ENCODE measurements at regions not wholly inside any gene's neighbourhood (a gene's known extent, or its start where the extent isn't known, plus 50 kb on each side); places are given as distances from the start of the nearest gene placed in this dataset.

DNA sequence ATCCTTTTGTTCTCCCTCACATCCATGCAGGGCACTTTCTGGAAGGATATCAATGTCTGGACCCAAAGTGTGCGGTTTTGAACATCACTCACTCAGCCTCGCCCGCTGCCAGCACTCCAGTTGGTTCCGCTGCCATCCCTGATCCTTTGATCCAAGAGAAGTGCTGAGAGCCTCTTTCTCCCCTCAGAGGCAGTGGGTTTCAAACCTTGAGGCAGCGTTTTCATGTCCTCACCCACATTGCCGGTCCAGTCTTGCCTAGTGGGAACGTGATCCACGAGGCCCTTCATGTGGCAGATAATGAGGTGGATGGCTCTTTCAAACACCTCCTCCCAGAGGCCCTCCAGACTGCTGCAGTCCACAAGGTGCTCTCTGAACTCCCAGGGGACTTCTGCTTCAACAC, 122.2 kb downstream of the ACTL8 start:
- peaks cover 2% of the 10 kb centered on the region for H3K9me3 ChIP-seq (ENCODE audit: insufficient read depth, low read depth, low read length)
- no peak overlapping the region for H2BK5ac ChIP-seq (ENCODE audit: low read depth, low read length, poor library complexity)

DNA sequence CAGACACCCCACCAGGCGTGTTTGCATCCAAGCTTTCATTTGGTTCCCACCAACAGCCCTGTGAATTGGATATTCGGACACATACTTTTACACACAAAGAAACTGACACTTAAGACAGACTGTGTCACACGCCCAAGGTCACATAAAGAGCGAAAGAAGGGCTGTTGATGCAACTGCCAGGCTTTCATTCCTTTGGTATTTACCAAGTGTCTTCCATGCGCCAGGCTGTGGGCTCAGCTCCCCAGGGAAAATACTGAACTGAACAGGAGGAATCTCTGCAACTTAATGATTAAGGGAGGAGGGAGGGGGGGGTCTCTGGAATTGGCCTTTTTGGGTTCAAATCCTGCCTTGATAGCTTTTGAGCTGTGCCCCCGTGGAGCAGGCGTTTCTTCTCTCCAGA, 122.8 kb downstream of the ACTL8 start:
- Histone ChIP-seq H4K91ac (ENCODE audit: low read depth, low read length) (no peak overlapping the region), H3K27ac (ENCODE audit: low read depth, low read length) (no peak overlapping the region), H3K79me2 (ENCODE audit: control insufficient read depth, insufficient read depth, low read length, poor library complexity) (no peaks in the 10 kb centered on the region), H4K8ac (ENCODE audit: low read depth, low read length) (no peak overlapping the region), H2AFZ (ENCODE audit: insufficient read depth, low read length, poor library complexity) (no peak overlapping the region), H3K9me3 (ENCODE audit: insufficient read depth, low read depth, low read length) (peaks cover 2% of the 10 kb centered on the region), H3K79me1 (ENCODE audit: low read length) (no peaks in the 10 kb centered on the region), H2BK12ac (ENCODE audit: low read length) (no peak overlapping the region), H3K14ac (ENCODE audit: low read length) (no peak overlapping the region), H4K12ac (ENCODE audit: low read depth, low read length) (no peak overlapping the region), H3K4me1 (ENCODE audit: control insufficient read depth in 1 of 2, insufficient read depth in 2 of 2, low read length in 2 of 2) (no peaks in the 10 kb centered on the region), H3K27me3 (ENCODE audit: insufficient read depth, low read length) (no peaks in the 10 kb centered on the region), H3K18ac (ENCODE audit: low read length) (no peak overlapping the region), H2BK120ac (ENCODE audit: insufficient read depth, low read length, poor library complexity) (no peak overlapping the region), H3K4me2 (ENCODE audit: low read length) (no peak overlapping the region), H3K4me3 (ENCODE audit: low read depth, low read length) (no peak overlapping the region), H3K23ac (ENCODE audit: low read length) (no peak overlapping the region), H3K9ac (ENCODE audit: low read length) (no peak overlapping the region), H2BK5ac (ENCODE audit: low read depth, low read length, poor library complexity) (no peak overlapping the region), H2AK5ac (ENCODE audit: low read length) (no peak overlapping the region), H3K36me3 (ENCODE audit: control insufficient read depth in 1 of 2, insufficient read depth in 2 of 2, low read length in 2 of 2) (no peaks in the 10 kb centered on the region), H3K4ac (ENCODE audit: low read depth, low read length) (no peak overlapping the region)
- no peak for DNase-seq
- no CpG with 5 or more reads among the region's 7 CpGs for WGBS (ENCODE audit: extremely low coverage, insufficient coverage, insufficient read length)

More for the DNA sequence above, 122.2 kb downstream of the ACTL8 start:
- H2AK5ac ChIP-seq (ENCODE audit: low read length): no peak overlapping the region
- H3K4me2 ChIP-seq (ENCODE audit: low read length): no peak overlapping the region
- no CpG with 5 or more reads among the region's 8 CpGs for WGBS (ENCODE audit: extremely low coverage, insufficient coverage, insufficient read length)
- H3K14ac ChIP-seq (ENCODE audit: low read length): no peak overlapping the region
- DNase-seq: no peak
- H3K4me3 ChIP-seq (ENCODE audit: low read depth, low read length): no peak overlapping the region
- no peak overlapping the region for H4K91ac ChIP-seq (ENCODE audit: low read depth, low read length)
- H2AFZ ChIP-seq (ENCODE audit: insufficient read depth, low read length, poor library complexity): no peak overlapping the region
- no peaks in the 10 kb centered on the region for H3K36me3 ChIP-seq (ENCODE audit: control insufficient read depth in 1 of 2, insufficient read depth in 2 of 2, low read length in 2 of 2)
- H4K8ac ChIP-seq (ENCODE audit: low read depth, low read length): no peak overlapping the region
- no peak overlapping the region for H2BK12ac ChIP-seq (ENCODE audit: low read length)
- H3K23ac ChIP-seq (ENCODE audit: low read length): no peak overlapping the region
- H3K9ac ChIP-seq (ENCODE audit: low read length): no peak overlapping the region
- no peak overlapping the region for H3K4ac ChIP-seq (ENCODE audit: low read depth, low read length)
- H3K79me2 ChIP-seq (ENCODE audit: control insufficient read depth, insufficient read depth, low read length, poor library complexity): no peaks in the 10 kb centered on the region
- no peak overlapping the region for H2BK120ac ChIP-seq (ENCODE audit: insufficient read depth, low read length, poor library complexity)
- no peaks in the 10 kb centered on the region for H3K27me3 ChIP-seq (ENCODE audit: insufficient read depth, low read length)
- no peak overlapping the region for H3K18ac ChIP-seq (ENCODE audit: low read length)
- no peak overlapping the region for H4K12ac ChIP-seq (ENCODE audit: low read depth, low read length)
- H3K27ac ChIP-seq (ENCODE audit: low read depth, low read length): no peak overlapping the region
- H3K4me1 ChIP-seq (ENCODE audit: control insufficient read depth in 1 of 2, insufficient read depth in 2 of 2, low read length in 2 of 2): no peaks in the 10 kb centered on the region
- no peaks in the 10 kb centered on the region for H3K79me1 ChIP-seq (ENCODE audit: low read length)

DNA sequence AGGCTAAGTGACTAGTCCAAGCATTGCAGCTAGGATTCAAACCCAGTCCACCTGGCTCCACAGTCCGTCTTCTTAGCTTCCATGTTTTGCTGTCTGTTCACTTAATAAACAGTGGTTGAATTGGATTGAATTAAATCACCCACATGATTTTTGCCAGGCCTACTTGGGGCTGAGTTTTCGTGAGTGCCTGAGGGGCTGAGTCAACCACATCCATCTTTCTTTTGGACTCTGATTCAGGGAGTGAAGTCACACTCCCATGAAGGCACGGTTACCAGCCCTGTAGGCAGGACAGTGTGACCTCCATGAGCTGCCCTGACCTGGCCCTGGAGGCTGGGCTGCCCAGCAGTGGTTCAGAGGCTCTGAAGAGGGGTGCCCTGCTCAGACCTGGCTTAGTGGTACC, 123.7 kb downstream of the ACTL8 start:
- Histone ChIP-seq H2BK12ac (ENCODE audit: low read length) (no peak overlapping the region), H4K91ac (ENCODE audit: low read depth, low read length) (no peak overlapping the region), H3K4me1 (ENCODE audit: control insufficient read depth in 1 of 2, insufficient read depth in 2 of 2, low read length in 2 of 2) (no peaks in the 10 kb centered on the region), H3K27ac (ENCODE audit: low read depth, low read length) (no peak overlapping the region), H3K79me2 (ENCODE audit: control insufficient read depth, insufficient read depth, low read length, poor library complexity) (no peaks in the 10 kb centered on the region), H3K36me3 (ENCODE audit: control insufficient read depth in 1 of 2, insufficient read depth in 2 of 2, low read length in 2 of 2) (no peaks in the 10 kb centered on the region), H2AK5ac (ENCODE audit: low read length) (no peak overlapping the region), H3K9ac (ENCODE audit: low read length) (no peak overlapping the region), H3K79me1 (ENCODE audit: low read length) (no peaks in the 10 kb centered on the region), H3K9me3 (ENCODE audit: insufficient read depth, low read depth, low read length) (peaks cover 2% of the 10 kb centered on the region), H3K23ac (ENCODE audit: low read length) (no peak overlapping the region), H3K18ac (ENCODE audit: low read length) (no peak overlapping the region), H3K4me2 (ENCODE audit: low read length) (no peak overlapping the region), H2BK120ac (ENCODE audit: insufficient read depth, low read length, poor library complexity) (no peak overlapping the region), H2BK5ac (ENCODE audit: low read depth, low read length, poor library complexity) (no peak overlapping the region), H3K14ac (ENCODE audit: low read length) (no peak overlapping the region), H4K12ac (ENCODE audit: low read depth, low read length) (no peak overlapping the region), H2AFZ (ENCODE audit: insufficient read depth, low read length, poor library complexity) (no peak overlapping the region), H3K4me3 (ENCODE audit: low read depth, low read length) (no peak overlapping the region), H3K4ac (ENCODE audit: low read depth, low read length) (no peak overlapping the region), H4K8ac (ENCODE audit: low read depth, low read length) (no peak overlapping the region), H3K27me3 (ENCODE audit: insufficient read depth, low read length) (no peaks in the 10 kb centered on the region)
- DNase-seq: no peak
- no CpG with 5 or more reads among the region's 3 CpGs for WGBS (ENCODE audit: extremely low coverage, insufficient coverage, insufficient read length)

DNA sequence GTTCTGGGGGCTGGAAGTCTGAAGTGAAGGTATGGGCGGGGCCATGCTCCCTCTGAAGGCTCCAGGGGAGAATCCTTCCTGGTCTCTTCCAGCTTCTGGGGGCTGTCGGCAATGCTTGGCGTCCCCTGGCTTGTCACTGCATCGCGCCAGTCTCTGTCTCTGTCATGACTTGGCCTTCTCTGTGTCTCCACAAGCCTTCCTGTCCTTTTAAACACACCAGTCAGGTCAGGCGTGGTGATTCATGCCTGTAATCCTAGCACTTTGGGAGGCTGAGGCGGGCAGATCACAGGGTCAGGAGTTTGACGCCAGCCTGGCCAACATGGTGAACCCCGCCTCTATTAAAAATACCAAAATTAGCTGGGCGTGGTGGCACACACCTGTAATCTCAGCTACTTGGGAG, 125.3 kb downstream of the ACTL8 start:
- DNase-seq: no peak
- no peak overlapping the region for H3K9ac ChIP-seq (ENCODE audit: low read length)
- no peak overlapping the region for H2BK5ac ChIP-seq (ENCODE audit: low read depth, low read length, poor library complexity)
- no peak overlapping the region for H4K8ac ChIP-seq (ENCODE audit: low read depth, low read length)
- H4K91ac ChIP-seq (ENCODE audit: low read depth, low read length): no peak overlapping the region
- H3K36me3 ChIP-seq (ENCODE audit: control insufficient read depth in 1 of 2, insufficient read depth in 2 of 2, low read length in 2 of 2): no peaks in the 10 kb centered on the region
- no peaks in the 10 kb centered on the region for H3K4me1 ChIP-seq (ENCODE audit: control insufficient read depth in 1 of 2, insufficient read depth in 2 of 2, low read length in 2 of 2)
- no peak overlapping the region for H3K4me3 ChIP-seq (ENCODE audit: low read depth, low read length)
- H2AFZ ChIP-seq (ENCODE audit: insufficient read depth, low read length, poor library complexity): no peak overlapping the region
- H2BK12ac ChIP-seq (ENCODE audit: low read length): no peak overlapping the region
- no peak overlapping the region for H3K4ac ChIP-seq (ENCODE audit: low read depth, low read length)
- no CpG with 5 or more reads among the region's 10 CpGs for WGBS (ENCODE audit: extremely low coverage, insufficient coverage, insufficient read length)
- no peak overlapping the region for H3K23ac ChIP-seq (ENCODE audit: low read length)
- no peak overlapping the region for H3K4me2 ChIP-seq (ENCODE audit: low read length)
- H3K79me2 ChIP-seq (ENCODE audit: control insufficient read depth, insufficient read depth, low read length, poor library complexity): no peaks in the 10 kb centered on the region
- H3K27ac ChIP-seq (ENCODE audit: low read depth, low read length): no peak overlapping the region
- H3K27me3 ChIP-seq (ENCODE audit: insufficient read depth, low read length): no peaks in the 10 kb centered on the region
- no peaks in the 10 kb centered on the region for H3K79me1 ChIP-seq (ENCODE audit: low read length)
- no peak overlapping the region for H2AK5ac ChIP-seq (ENCODE audit: low read length)
- H3K9me3 ChIP-seq (ENCODE audit: insufficient read depth, low read depth, low read length): peaks cover 2% of the 10 kb centered on the region
- H3K18ac ChIP-seq (ENCODE audit: low read length): no peak overlapping the region
- no peak overlapping the region for H2BK120ac ChIP-seq (ENCODE audit: insufficient read depth, low read length, poor library complexity)
- no peak overlapping the region for H3K14ac ChIP-seq (ENCODE audit: low read length)
- H4K12ac ChIP-seq (ENCODE audit: low read depth, low read length): no peak overlapping the region

Measured in trophoblast cell (in vitro differentiated cells and primary cell).